HG03469 (cell line): ENCODE measurements at regions not wholly inside any gene's neighbourhood (a gene's known extent, or its start where the extent isn't known, plus 50 kb on each side); places are given as distances from the start of the nearest gene placed in this dataset.

Experiments used
- ATAC-seq: cut with Tn5 transposase; IDR thresholded peaks from one replicate; pipeline ENCODE4 v1.9.1; 2021; ENCODE audit warnings: mild to moderate bottlenecking, moderate library complexity, moderate number of reproducible peaks; ENCODE audit not compliant: unreplicated experiment

GRCh38 chr3:10695595-10696285 lies 120.3 kb upstream of the SLC6A11 start:
- ATAC-seq, result no peak

- no peak for ATAC-seq
Observed at GRCh38 chr3:10697918-10698317, 118.1 kb upstream of the SLC6A11 start.

- ATAC-seq, result no peak
Observed at GRCh38 chr3:10700821-10701220, 115.2 kb upstream of the SLC6A11 start.

GRCh38 chr3:10702961-10703740 lies 112.9 kb upstream of the SLC6A11 start:
- ATAC-seq, result no peak

- no peak for ATAC-seq
Observed at GRCh38 chr3:10703875-10704274, 112.2 kb upstream of the SLC6A11 start.

- ATAC-seq, result no peak
Observed at GRCh38 chr3:10706156-10706739, 109.8 kb upstream of the SLC6A11 start.

- ATAC-seq, result no peak
Observed at GRCh38 chr3:10706740-10707399, 109.2 kb upstream of the SLC6A11 start.

- ATAC-seq, result no peak
Observed at GRCh38 chr3:10707400-10708215, 108.4 kb upstream of the SLC6A11 start.

- ATAC-seq, result no peak
Observed at GRCh38 chr3:10708216-10708893, 107.7 kb upstream of the SLC6A11 start.

GRCh38 chr3:10709110-10709781 lies 106.8 kb upstream of the SLC6A11 start:
- ATAC-seq, result no peak

- no peak for ATAC-seq
Observed at GRCh38 chr3:10712121-10712520, 103.9 kb upstream of the SLC6A11 start.

- no peak for ATAC-seq
Observed at GRCh38 chr3:10713656-10714055, 102.4 kb upstream of the SLC6A11 start.

- ATAC-seq, result no peak
Observed at GRCh38 chr3:10715886-10716285, 100.1 kb upstream of the SLC6A11 start.

GRCh38 chr3:10716964-10717363 lies 99.1 kb upstream of the SLC6A11 start:
- ATAC-seq, result no peak

GRCh38 chr3:10717756-10718155 lies 98.3 kb upstream of the SLC6A11 start:
- no peak for ATAC-seq

GRCh38 chr3:10721101-10721500 lies 94.9 kb upstream of the SLC6A11 start:
- no peak for ATAC-seq

- ATAC-seq, result no peak
Observed at GRCh38 chr3:10722911-10723310, 93.1 kb upstream of the SLC6A11 start.

GRCh38 chr3:10723991-10724390 lies 92.0 kb upstream of the SLC6A11 start:
- ATAC-seq, result no peak

- no peak for ATAC-seq
Observed at GRCh38 chr3:10725067-10725466, 91.0 kb upstream of the SLC6A11 start.

GRCh38 chr3:10725846-10726245 lies 90.2 kb upstream of the SLC6A11 start:
- ATAC-seq, result no peak
